Central memory CD8-positive, alpha-beta T cell (primary cell): ENCODE measurements at regions not wholly inside any gene's neighbourhood (a gene's known extent, or its start where the extent isn't known, plus 50 kb on each side); places are given as distances from the start of the nearest gene placed in this dataset.

Source experiments
- ATAC-seq: fragments of 150-1000 bp; cut with Tn5 transposase; replicated peaks from 2 replicates; pipeline ENCODE4 v1.10.0; 2022; ENCODE audit warnings: mild to moderate bottlenecking, moderate FRiP score, moderate number of reproducible peaks; ENCODE audit not compliant: poor library complexity, severe bottlenecking; ENCODE audit errors: extremely low read depth
- DNase-seq, 2 donors: peaks; one replicate each; pipeline ENCODE4 v3.0.0; 2021; ENCODE audit warnings: low spot score in 2 of 2
- H3K27ac Mint-ChIP-seq: one replicate; pipeline ENCODE4 v1.8.0; 2022; ENCODE audit warnings: low read depth, mild to moderate bottlenecking, moderate library complexity, mixed read lengths
- H3K27me3 Mint-ChIP-seq: one replicate; pipeline ENCODE4 v1.8.0; 2022; ENCODE audit warnings: mixed read lengths
- H3K36me3 Mint-ChIP-seq: one replicate; pipeline ENCODE4 v1.8.0; 2022; ENCODE audit warnings: mild to moderate bottlenecking, moderate library complexity, mixed read lengths; ENCODE audit not compliant: insufficient read depth
- H3K4me1 Mint-ChIP-seq: one replicate; pipeline ENCODE4 v1.8.0; 2022; ENCODE audit warnings: mixed read lengths
- H3K4me3 Mint-ChIP-seq: one replicate; pipeline ENCODE4 v1.8.0; 2022; ENCODE audit warnings: mild to moderate bottlenecking, moderate library complexity, mixed read lengths
- H3K9me3 Mint-ChIP-seq: one replicate; pipeline ENCODE4 v1.8.0; 2022; ENCODE audit warnings: mixed read lengths

DNA sequence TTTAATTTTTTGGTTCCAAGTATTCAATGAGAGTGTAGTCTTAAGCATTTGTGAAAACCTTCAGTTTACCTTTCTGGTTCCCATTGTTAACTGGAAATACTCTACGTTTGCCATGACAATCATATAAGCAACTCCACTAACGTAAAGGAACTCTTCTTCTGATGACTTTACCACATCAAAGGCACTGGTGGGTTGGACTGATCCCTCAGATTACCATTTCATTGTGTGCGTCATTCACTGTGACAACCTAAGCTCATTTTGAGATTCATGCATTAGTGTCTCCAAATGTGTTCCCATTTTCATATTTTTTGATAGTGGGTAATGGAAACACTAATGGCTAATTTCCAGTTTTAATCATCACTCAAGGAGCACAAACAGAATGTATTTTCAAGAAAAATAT, 119.9 kb upstream of the COL1A2 start:
- H3K36me3 Mint-ChIP-seq, result no peaks in the 10 kb centered on the region
- ATAC-seq, result no peak
- no peak for DNase-seq
- H3K27me3 Mint-ChIP-seq, result no peaks in the 10 kb centered on the region
- H3K27ac Mint-ChIP-seq, result no peak overlapping the region
- no peaks in the 10 kb centered on the region for H3K9me3 Mint-ChIP-seq
- no peak overlapping the region for H3K4me3 Mint-ChIP-seq
- no peaks in the 10 kb centered on the region for H3K4me1 Mint-ChIP-seq

DNA sequence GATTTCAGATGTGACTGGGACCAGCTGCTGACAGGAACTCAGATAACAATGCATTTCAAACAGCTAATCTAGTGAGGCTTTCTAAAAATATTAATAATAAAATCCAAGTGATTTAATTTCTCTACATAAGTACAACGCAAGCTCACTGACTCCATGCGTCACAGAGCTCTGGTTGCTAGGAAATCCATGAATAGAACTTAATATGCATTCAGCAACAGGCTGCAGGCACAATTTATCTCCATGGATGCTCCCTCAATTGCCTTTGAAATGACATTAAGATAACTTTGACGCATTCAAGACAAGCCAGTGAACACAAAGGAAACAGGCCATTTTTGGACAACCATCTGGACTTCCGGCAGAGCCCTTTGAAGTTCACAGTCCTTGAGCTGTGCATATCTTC, 118.7 kb upstream of the COL1A2 start:
- H3K4me3 Mint-ChIP-seq, result no peak overlapping the region
- no peaks in the 10 kb centered on the region for H3K9me3 Mint-ChIP-seq
- no peak for ATAC-seq
- no peaks in the 10 kb centered on the region for H3K27me3 Mint-ChIP-seq
- DNase-seq, result no peak
- H3K36me3 Mint-ChIP-seq, result no peaks in the 10 kb centered on the region
- H3K4me1 Mint-ChIP-seq, result no peaks in the 10 kb centered on the region
- H3K27ac Mint-ChIP-seq, result no peak overlapping the region

GRCh38 chr7:94276795-94277194, 117.9 kb upstream of the COL1A2 start:
- Mint-ChIP-seq H3K4me3 (no peak overlapping the region), H3K36me3 (no peaks in the 10 kb centered on the region), H3K4me1 (no peaks in the 10 kb centered on the region), H3K9me3 (no peaks in the 10 kb centered on the region), H3K27me3 (no peaks in the 10 kb centered on the region), H3K27ac (no peak overlapping the region)
- no peak for DNase-seq
- no peak for ATAC-seq

DNA sequence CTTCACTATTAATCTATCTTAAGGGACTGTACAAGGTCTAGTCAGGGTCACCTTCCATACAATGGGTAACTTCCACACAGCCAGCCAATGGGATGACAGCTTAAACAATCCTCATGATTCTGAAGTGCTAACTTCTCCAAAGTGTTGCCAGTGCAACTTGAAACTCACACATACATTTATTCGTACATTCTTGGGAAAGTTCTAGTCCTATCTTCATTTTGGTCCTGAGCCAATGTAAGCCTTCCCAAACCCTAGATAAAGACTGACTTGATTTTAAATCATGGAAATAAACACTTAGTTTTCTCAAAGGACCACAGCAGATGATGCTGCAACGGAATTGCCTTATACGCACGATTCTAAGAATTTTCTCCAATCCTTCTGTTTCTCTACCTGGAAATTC, 117.5 kb upstream of the COL1A2 start:
- H3K4me1 Mint-ChIP-seq, result no peaks in the 10 kb centered on the region
- H3K27me3 Mint-ChIP-seq, result no peaks in the 10 kb centered on the region
- no peaks in the 10 kb centered on the region for H3K36me3 Mint-ChIP-seq
- DNase-seq, result no peak
- no peak overlapping the region for H3K27ac Mint-ChIP-seq
- H3K9me3 Mint-ChIP-seq, result no peaks in the 10 kb centered on the region
- ATAC-seq, result no peak
- no peak overlapping the region for H3K4me3 Mint-ChIP-seq

GRCh38 chr7:94280851-94281250, 113.8 kb upstream of the COL1A2 start:
- no peak for ATAC-seq
- Mint-ChIP-seq H3K4me3 (no peak overlapping the region), H3K36me3 (no peaks in the 10 kb centered on the region), H3K27ac (no peak overlapping the region), H3K9me3 (no peaks in the 10 kb centered on the region), H3K4me1 (no peaks in the 10 kb centered on the region), H3K27me3 (no peaks in the 10 kb centered on the region)
- DNase-seq, result no peak

DNA sequence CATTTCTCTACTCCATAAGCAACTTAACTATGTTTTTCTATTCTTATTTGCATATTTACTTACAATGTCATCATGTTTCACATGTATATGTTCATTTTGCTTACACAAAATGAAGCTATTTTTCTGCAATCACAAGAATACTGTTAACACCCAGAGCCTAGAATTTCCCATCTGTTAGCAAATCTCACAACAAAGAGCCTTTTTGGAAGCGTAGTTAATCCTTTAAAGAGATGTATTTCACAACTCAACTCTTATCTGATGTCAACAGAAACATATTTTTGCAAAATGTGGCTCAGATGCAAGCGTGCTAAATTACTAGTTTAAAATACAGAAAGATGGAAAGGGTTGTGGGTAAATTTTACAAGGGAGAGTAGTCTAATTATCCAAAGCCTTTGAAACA, 110.6 kb upstream of the COL1A2 start:
- no peak for DNase-seq
- Mint-ChIP-seq H3K4me3 (no peak overlapping the region), H3K27ac (no peak overlapping the region), H3K27me3 (no peaks in the 10 kb centered on the region), H3K9me3 (peaks cover 5% of the 10 kb centered on the region), H3K4me1 (no peaks in the 10 kb centered on the region), H3K36me3 (no peaks in the 10 kb centered on the region)
- no peak for ATAC-seq

GRCh38 chr7:94286111-94286510, 108.6 kb upstream of the COL1A2 start:
- no peak overlapping the region for H3K4me3 Mint-ChIP-seq
- no peak for DNase-seq

GRCh38 chr7:94288096-94288495, 106.6 kb upstream of the COL1A2 start:
- H3K27me3 Mint-ChIP-seq, result no peaks in the 10 kb centered on the region
- H3K4me3 Mint-ChIP-seq, result no peak overlapping the region
- no peak for DNase-seq
- no peaks in the 10 kb centered on the region for H3K4me1 Mint-ChIP-seq
- peaks cover 5% of the 10 kb centered on the region for H3K9me3 Mint-ChIP-seq
- no peaks in the 10 kb centered on the region for H3K36me3 Mint-ChIP-seq
- no peak overlapping the region for H3K27ac Mint-ChIP-seq
- ATAC-seq, result no peak

More at GRCh38 chr7:94286111-94286510, 108.6 kb upstream of the COL1A2 start:
- Mint-ChIP-seq H3K4me1 (no peaks in the 10 kb centered on the region), H3K36me3 (no peaks in the 10 kb centered on the region), H3K27ac (no peak overlapping the region), H3K27me3 (no peaks in the 10 kb centered on the region), H3K9me3 (peaks cover 5% of the 10 kb centered on the region)
- ATAC-seq, result no peak

DNA sequence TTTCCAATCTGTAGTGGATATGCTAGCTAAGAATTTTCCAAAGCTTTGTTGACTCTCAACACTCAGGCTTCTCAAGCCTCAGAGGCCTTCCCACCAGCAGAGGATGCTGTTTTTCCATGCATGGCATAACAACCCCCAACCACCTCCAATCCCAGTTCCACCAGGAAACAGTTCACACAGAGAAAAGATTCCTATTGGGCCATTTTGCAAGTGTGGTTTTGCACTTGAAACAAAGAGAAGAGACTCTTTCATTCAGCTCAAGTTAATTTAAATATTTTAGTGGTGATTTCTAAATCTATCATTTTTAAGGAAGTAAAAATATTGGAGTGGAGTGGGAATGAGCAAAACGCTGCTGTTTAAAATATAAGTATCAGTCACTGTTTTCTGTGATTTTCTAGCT, 105.6 kb upstream of the COL1A2 start:
- Mint-ChIP-seq H3K27ac (no peak overlapping the region), H3K4me1 (no peaks in the 10 kb centered on the region), H3K27me3 (no peaks in the 10 kb centered on the region), H3K4me3 (no peak overlapping the region), H3K36me3 (no peaks in the 10 kb centered on the region), H3K9me3 (peaks cover 5% of the 10 kb centered on the region)
- DNase-seq (no peak), ATAC-seq (no peak)

DNA sequence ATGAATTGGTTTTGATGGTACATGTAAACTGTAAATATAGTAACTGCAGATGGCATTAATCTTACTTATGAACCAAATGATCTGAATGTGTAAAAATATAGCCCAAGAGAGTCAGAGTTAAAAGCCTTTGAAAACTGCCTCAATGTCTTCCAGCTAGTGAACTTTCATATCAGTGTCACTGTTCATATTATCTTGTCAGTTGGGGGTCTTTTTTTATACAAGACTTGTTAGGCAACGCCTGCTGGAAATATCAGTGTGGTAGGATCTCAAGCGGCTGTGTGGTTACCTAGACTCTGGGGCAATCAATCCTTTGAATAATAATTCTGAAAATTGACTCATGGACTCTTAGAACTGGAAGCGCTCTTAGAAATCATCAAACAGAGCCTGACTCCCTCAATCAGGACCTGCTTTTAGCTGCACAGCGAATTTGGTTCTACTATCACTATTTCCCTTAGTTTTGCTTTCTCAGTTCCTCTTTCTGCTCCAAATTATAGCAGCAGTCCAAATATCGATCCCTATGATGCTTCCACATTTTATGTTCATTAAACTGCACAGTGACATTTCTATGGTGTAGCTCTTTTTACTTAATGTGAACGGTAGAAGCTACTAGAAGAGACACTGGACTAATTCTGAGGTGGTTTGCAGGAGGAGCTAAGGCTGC, 100.1 kb upstream of the COL1A2 start:
- H3K36me3 Mint-ChIP-seq, result no peaks in the 10 kb centered on the region
- DNase-seq (no peak), ATAC-seq (no peak)
- H3K27ac Mint-ChIP-seq, result no peak overlapping the region
- H3K4me1 Mint-ChIP-seq, result no peaks in the 10 kb centered on the region
- H3K27me3 Mint-ChIP-seq, result peaks cover 25% of the 10 kb centered on the region
- no peak overlapping the region for H3K4me3 Mint-ChIP-seq
- H3K9me3 Mint-ChIP-seq, result no peaks in the 10 kb centered on the region

GRCh38 chr7:94295850-94296249, 98.8 kb upstream of the COL1A2 start:
- Mint-ChIP-seq H3K9me3 (no peaks in the 10 kb centered on the region), H3K27me3 (peaks cover 25% of the 10 kb centered on the region), H3K4me3 (no peak overlapping the region), H3K27ac (no peak overlapping the region), H3K4me1 (no peaks in the 10 kb centered on the region), H3K36me3 (no peaks in the 10 kb centered on the region)
- DNase-seq (no peak), ATAC-seq (no peak)

- DNase-seq, result no peak
- Mint-ChIP-seq H3K9me3 (no peaks in the 10 kb centered on the region), H3K4me1 (no peaks in the 10 kb centered on the region), H3K27me3 (peaks cover 25% of the 10 kb centered on the region), H3K27ac (no peak overlapping the region), H3K4me3 (no peak overlapping the region), H3K36me3 (no peaks in the 10 kb centered on the region)
- no peak for ATAC-seq
Observed at GRCh38 chr7:94296881-94297280, 97.8 kb upstream of the COL1A2 start.

DNA sequence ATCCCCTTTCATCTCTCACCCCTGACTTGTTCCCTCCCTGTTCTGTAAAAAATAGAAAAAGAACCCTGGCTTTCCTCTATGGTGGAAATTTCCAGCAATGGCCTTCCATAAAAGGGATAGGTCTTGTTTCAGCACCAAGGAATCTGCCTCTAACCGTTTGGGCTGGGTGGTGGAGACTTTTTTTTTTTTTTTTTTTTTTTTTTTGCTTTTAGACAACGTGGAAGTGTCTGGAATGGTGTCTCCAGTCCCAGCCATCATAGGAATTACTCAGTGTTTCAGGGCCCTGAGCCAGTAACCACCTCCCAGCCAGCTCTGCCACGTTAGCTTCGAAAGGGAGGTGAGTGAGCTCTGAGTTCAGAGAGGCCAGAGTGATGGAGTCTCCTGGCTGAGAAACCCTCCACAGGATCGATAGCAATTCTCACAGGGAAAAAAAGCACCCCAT, 97.3 kb upstream of the COL1A2 start:
- Mint-ChIP-seq H3K4me3 (no peak overlapping the region), H3K27me3 (peaks cover 25% of the 10 kb centered on the region), H3K27ac (no peak overlapping the region), H3K9me3 (no peaks in the 10 kb centered on the region), H3K4me1 (no peaks in the 10 kb centered on the region), H3K36me3 (no peaks in the 10 kb centered on the region)
- DNase-seq (no peak), ATAC-seq (no peak)

- Mint-ChIP-seq H3K4me1 (no peaks in the 10 kb centered on the region), H3K36me3 (no peaks in the 10 kb centered on the region), H3K4me3 (no peak overlapping the region), H3K27me3 (peaks cover 25% of the 10 kb centered on the region), H3K9me3 (no peaks in the 10 kb centered on the region), H3K27ac (no peak overlapping the region)
- ATAC-seq (no peak), DNase-seq (no peak)
Observed at GRCh38 chr7:94298943-94299342, 95.8 kb upstream of the COL1A2 start.
